Fibroblast of lung (primary cell): ENCODE measurements at regions not wholly inside any gene's neighbourhood (a gene's known extent, or its start where the extent isn't known, plus 50 kb on each side); places are given as distances from the start of the nearest gene placed in this dataset.

ENCODE experiments used
- DNase-seq, 2 donors: peaks; one replicate each; pipeline versions ENCODE4 v3.0.0 to v3.0.0-alpha.2; 2010; ENCODE audit warnings: low read depth in 2 of 2
- H2AFZ ChIP-seq: 2 replicates; pipeline ENCODE4 v1.5.1; 2012; ENCODE audit warnings: low read length, control low read depth, inconsistent platforms
- H3K27ac ChIP-seq: 2 replicates; pipeline ENCODE4 v1.5.1; 2011; ENCODE audit warnings: low read length, control low read depth; ENCODE audit not compliant: insufficient read depth
- H3K27me3 ChIP-seq: 2 replicates; pipeline ENCODE4 v1.5.1; 2011; ENCODE audit warnings: mild to moderate bottlenecking, low read length; ENCODE audit not compliant: control insufficient read depth, insufficient read depth
- H3K36me3 ChIP-seq: 2 replicates; pipeline ENCODE4 v1.5.1; 2011; ENCODE audit warnings: low read length; ENCODE audit not compliant: control insufficient read depth, insufficient read depth
- H3K4me1 ChIP-seq: 2 replicates; pipeline ENCODE4 v1.5.1; 2011; ENCODE audit warnings: low read length; ENCODE audit not compliant: control insufficient read depth, insufficient read depth; ENCODE audit errors: extremely low read depth
- H3K4me2 ChIP-seq: 2 replicates; pipeline ENCODE4 v1.5.1; 2011; ENCODE audit warnings: low read length, control low read depth; ENCODE audit not compliant: insufficient read depth; ENCODE audit errors: extremely low read depth
- H3K4me3 ChIP-seq, 4 experiments: fragments of 200-600 bp in 1 of 4; sonication (generic) in 1 of 4; replicated peaks in 1 of 4; 2 replicates each; pipeline ENCODE4 v1.5.1; 2011 to 2016; ENCODE audit warnings: low read length in 4 of 4, low read depth in 3 of 4, mild to moderate bottlenecking in 3 of 4, control low read depth in 2 of 4, inconsistent platforms in 1 of 4, mixed read lengths in 1 of 4; ENCODE audit not compliant: insufficient read depth in 1 of 4; ENCODE audit errors: control extremely low read depth in 1 of 4
- H3K79me2 ChIP-seq: 2 replicates; pipeline ENCODE4 v1.5.1; 2012; ENCODE audit warnings: mild to moderate bottlenecking, low read length, inconsistent platforms; ENCODE audit not compliant: control insufficient read depth, insufficient read depth
- H3K9ac ChIP-seq: 2 replicates; pipeline ENCODE4 v1.5.1; 2011; ENCODE audit warnings: mild to moderate bottlenecking, low read length, control low read depth; ENCODE audit not compliant: insufficient read depth
- H3K9me3 ChIP-seq: 2 replicates; pipeline ENCODE4 v1.5.1; 2012; ENCODE audit warnings: low read depth, low read length; ENCODE audit not compliant: control insufficient read depth, insufficient read depth
- H4K20me1 ChIP-seq: 2 replicates; pipeline ENCODE4 v1.5.1; 2011; ENCODE audit warnings: low read length; ENCODE audit not compliant: control insufficient read depth, insufficient read depth; ENCODE audit errors: extremely low read depth
- EZH2 ChIP-seq: IDR thresholded peaks from 2 replicates; pipeline ENCODE4 v1.5.1; 2012; ENCODE audit warnings: low read length, control low read depth, mild to moderate bottlenecking; ENCODE audit errors: missing control alignments
- TF ChIP-seq, protein P1 (sequence below), 2 donors: IDR thresholded peaks in 1 of 2; conservative IDR thresholded peaks in 1 of 2; 1 replicate in 1 of 2; 2 replicates in 1 of 2; pipeline ENCODE4 v1.5.1; 2011 to 2012; ENCODE audit warnings: low read length in 2 of 2, control low read depth in 1 of 2, inconsistent platforms in 1 of 2, low read depth in 1 of 2, mild to moderate bottlenecking in 1 of 2

DNA sequence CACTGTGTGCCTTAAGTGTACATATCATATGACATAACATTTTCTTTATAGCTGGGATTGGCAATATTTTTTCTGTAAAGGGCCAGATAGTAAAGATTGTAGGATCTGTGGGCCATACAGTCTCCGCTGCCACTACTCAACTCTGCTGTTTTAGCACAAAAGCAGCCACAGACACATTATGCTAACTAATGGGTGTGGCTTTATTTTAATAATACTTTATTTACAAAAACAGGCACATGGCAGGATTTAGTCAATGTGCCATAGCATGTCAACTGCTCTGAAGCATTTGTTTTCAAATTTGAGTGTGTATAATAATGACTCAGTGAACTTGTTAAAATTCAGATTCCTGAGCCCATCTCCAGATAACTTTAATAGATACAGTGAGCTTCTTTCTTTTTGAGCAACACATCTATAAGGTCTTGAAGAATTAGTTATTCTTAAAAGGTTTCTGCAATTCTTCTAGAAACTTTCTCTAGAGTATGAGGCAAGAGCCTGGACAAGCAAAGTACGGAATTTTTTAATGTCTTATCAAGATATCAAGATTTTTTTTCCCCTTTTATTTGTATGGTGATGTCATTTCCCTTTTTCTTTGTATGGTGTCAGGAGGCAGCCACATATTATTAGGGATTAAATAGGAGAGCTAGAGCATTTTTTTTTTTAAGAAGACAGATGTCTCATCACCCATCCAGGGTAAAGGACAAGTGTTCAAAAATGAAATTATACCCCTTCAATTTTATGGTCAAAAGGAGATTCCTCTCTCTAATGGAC, 518.3 kb downstream of the DHX35 start:
- H3K4me1 ChIP-seq: no peaks in the 10 kb centered on the region
- no peaks in the 10 kb centered on the region for H4K20me1 ChIP-seq
- no peak for TF ChIP-seq EZH2
- TF ChIP-seq, protein P1, sequence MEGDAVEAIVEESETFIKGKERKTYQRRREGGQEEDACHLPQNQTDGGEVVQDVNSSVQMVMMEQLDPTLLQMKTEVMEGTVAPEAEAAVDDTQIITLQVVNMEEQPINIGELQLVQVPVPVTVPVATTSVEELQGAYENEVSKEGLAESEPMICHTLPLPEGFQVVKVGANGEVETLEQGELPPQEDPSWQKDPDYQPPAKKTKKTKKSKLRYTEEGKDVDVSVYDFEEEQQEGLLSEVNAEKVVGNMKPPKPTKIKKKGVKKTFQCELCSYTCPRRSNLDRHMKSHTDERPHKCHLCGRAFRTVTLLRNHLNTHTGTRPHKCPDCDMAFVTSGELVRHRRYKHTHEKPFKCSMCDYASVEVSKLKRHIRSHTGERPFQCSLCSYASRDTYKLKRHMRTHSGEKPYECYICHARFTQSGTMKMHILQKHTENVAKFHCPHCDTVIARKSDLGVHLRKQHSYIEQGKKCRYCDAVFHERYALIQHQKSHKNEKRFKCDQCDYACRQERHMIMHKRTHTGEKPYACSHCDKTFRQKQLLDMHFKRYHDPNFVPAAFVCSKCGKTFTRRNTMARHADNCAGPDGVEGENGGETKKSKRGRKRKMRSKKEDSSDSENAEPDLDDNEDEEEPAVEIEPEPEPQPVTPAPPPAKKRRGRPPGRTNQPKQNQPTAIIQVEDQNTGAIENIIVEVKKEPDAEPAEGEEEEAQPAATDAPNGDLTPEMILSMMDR (conservative IDR thresholded peaks at IDR 0.05 in 1 of 2, IDR thresholded peaks at IDR 0.05 in 1 of 2; ENCODE audit: low read depth in 1 of 2, low read length in 2 of 2): no peak
- no peak overlapping the region for H2AFZ ChIP-seq
- H3K36me3 ChIP-seq: no peaks in the 10 kb centered on the region
- DNase-seq: no peak
- H3K79me2 ChIP-seq: no peaks in the 10 kb centered on the region
- no peak overlapping the region for H3K9ac ChIP-seq
- H3K27me3 ChIP-seq: no peaks in the 10 kb centered on the region
- no peak overlapping the region for H3K27ac ChIP-seq
- no peaks in the 10 kb centered on the region for H3K9me3 ChIP-seq
- H3K4me3 ChIP-seq: no peak overlapping the region
- H3K4me2 ChIP-seq: no peak overlapping the region

DNA sequence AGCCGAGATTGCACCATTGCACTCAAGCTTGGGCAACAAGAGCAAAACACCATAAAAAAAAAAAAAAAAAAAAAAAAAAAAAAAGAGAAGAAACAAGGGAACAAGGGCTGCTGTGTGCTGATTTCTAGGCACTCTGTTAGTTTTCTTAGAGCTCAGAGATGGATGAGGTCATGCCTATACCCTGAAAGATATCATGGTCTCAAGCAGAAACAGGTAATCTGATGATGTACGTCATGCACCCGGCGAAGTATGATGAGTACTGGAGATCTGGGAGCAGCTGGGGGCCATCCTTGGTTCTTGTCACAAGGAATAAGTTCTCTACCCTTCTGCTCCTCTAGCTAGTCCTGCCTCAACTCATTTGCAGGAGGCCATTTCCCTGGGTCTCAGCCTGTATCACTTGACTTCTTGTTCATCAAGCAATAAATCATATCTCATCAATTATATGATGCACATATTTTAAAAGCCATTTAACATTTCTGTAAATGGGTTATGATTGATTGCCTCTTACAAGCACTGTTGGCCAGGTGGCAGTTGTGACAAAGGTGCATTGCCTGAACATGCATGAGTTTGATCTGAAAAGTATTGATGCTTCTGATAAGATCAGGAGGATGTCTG, 517.2 kb downstream of the DHX35 start:
- no peak for DNase-seq
- no peaks in the 10 kb centered on the region for H3K36me3 ChIP-seq
- no peaks in the 10 kb centered on the region for H3K27me3 ChIP-seq
- H3K9me3 ChIP-seq: no peaks in the 10 kb centered on the region
- no peak overlapping the region for H2AFZ ChIP-seq
- no peaks in the 10 kb centered on the region for H4K20me1 ChIP-seq
- no peak overlapping the region for H3K4me3 ChIP-seq
- H3K79me2 ChIP-seq: no peaks in the 10 kb centered on the region
- no peaks in the 10 kb centered on the region for H3K4me1 ChIP-seq
- no peak overlapping the region for H3K27ac ChIP-seq
- TF ChIP-seq, protein P1 (conservative IDR thresholded peaks at IDR 0.05 in 1 of 2, IDR thresholded peaks at IDR 0.05 in 1 of 2; ENCODE audit: low read depth in 1 of 2, low read length in 2 of 2): no peak
- no peak for TF ChIP-seq EZH2
- H3K4me2 ChIP-seq: no peak overlapping the region
- H3K9ac ChIP-seq: no peak overlapping the region

DNA sequence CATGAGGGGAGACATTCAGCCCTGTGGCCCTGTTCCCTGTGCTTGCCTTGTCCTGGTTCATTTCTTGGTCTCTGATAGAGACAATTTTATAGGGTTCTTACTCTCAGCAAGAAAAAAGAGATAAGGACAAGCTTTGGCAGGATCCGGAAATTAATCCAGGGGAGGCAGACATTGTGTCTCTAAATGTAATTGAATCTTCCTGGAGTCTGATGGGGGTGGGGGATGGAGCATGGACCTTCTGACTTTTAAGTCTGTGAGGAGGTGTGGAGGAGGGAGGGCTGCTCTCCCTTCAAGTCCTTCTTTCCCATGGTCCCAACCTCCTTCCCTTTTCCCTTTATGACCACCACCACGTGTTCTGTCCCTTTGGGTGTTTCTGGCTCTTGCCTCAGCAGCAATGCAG, 512.7 kb downstream of the DHX35 start:
- H3K9ac ChIP-seq: no peak overlapping the region
- H3K27ac ChIP-seq: no peak overlapping the region
- no peaks in the 10 kb centered on the region for H3K79me2 ChIP-seq
- H3K4me3 ChIP-seq: no peak overlapping the region
- TF ChIP-seq, protein P1 (conservative IDR thresholded peaks at IDR 0.05 in 1 of 2, IDR thresholded peaks at IDR 0.05 in 1 of 2; ENCODE audit: low read depth in 1 of 2, low read length in 2 of 2): no peak
- TF ChIP-seq EZH2: no peak
- no peaks in the 10 kb centered on the region for H3K36me3 ChIP-seq
- no peak overlapping the region for H3K4me2 ChIP-seq
- no peak overlapping the region for H2AFZ ChIP-seq
- no peaks in the 10 kb centered on the region for H3K9me3 ChIP-seq
- no peaks in the 10 kb centered on the region for H4K20me1 ChIP-seq
- DNase-seq: no peak
- H3K27me3 ChIP-seq: no peaks in the 10 kb centered on the region
- H3K4me1 ChIP-seq: no peaks in the 10 kb centered on the region
